WTC11 (cell line): ENCODE measurements at regions not wholly inside any gene's neighbourhood (a gene's known extent, or its start where the extent isn't known, plus 50 kb on each side); places are given as distances from the start of the nearest gene placed in this dataset.

Experiments
- ATAC-seq: fragments of 200-7000 bp; cut with Tn5 transposase; 2 replicates; pipeline ENCODE4 v1.10.0; 2021; ENCODE audit warnings: mild to moderate bottlenecking, moderate library complexity
- CTCF ChIA-PET: fragments of 300-600 bp; sonication (Branson Sonifier 250); formaldehyde crosslinking; loops from one replicate; lab custom pipeline; 2021; ENCODE audit warnings: antibody characterized with exemption; lab: Charles Lee
- POLR2A ChIA-PET: fragments of 350-600 bp; sonication (Branson Sonifier 250); formaldehyde crosslinking; loops from one replicate; lab custom pipeline; 2021; ENCODE audit warnings: antibody characterized with exemption; lab: Charles Lee
- DNase-seq: peaks from one replicate; pipeline ENCODE4 v3.0.0; 2021; ENCODE audit warnings: low spot score
- H3K27ac Mint-ChIP-seq: 2 replicates; pipeline ENCODE4 v1.8.0; 2021; ENCODE audit warnings: mixed read lengths
- H3K27me3 Mint-ChIP-seq: 2 replicates; pipeline ENCODE4 v1.8.0; 2021; ENCODE audit warnings: low read depth, mild to moderate bottlenecking, moderate library complexity, mixed read lengths
- H3K36me3 Mint-ChIP-seq: 2 replicates; pipeline ENCODE4 v1.8.0; 2021; ENCODE audit warnings: mixed read lengths
- H3K4me1 Mint-ChIP-seq: 2 replicates; pipeline ENCODE4 v1.8.0; 2022; ENCODE audit warnings: mixed read lengths
- H3K4me3 Mint-ChIP-seq: 2 replicates; pipeline ENCODE4 v1.8.0; 2021; ENCODE audit warnings: mild to moderate bottlenecking, moderate library complexity, mixed read lengths
- H3K9me3 Mint-ChIP-seq: 2 replicates; pipeline ENCODE4 v1.8.0; 2021; ENCODE audit warnings: mixed read lengths
- ELF4 ChIP-seq: sonication (generic); formaldehyde crosslinking; IDR thresholded peaks from 2 replicates; pipeline ENCODE4 v1.8.1; 2022; ENCODE audit warnings: low read depth, mild to moderate bottlenecking, moderate library complexity, missing genetic modification reagents
- EMX1 ChIP-seq: fragments of 250-450 bp; sonication (Bioruptor Pico); IDR thresholded peaks from 2 replicates; pipeline ENCODE4 v1.8.0; 2021; ENCODE audit warnings: mild to moderate bottlenecking
- FOXK1 ChIP-seq: sonication (generic); formaldehyde crosslinking; IDR thresholded peaks from 2 replicates; pipeline ENCODE4 v1.8.0; 2022; ENCODE audit warnings: mild to moderate bottlenecking, moderate library complexity, missing genetic modification reagents
- GRHL2 ChIP-seq: fragments of 250-450 bp; sonication (Bioruptor Pico); IDR thresholded peaks from 2 replicates; pipeline ENCODE4 v1.8.0; 2022; ENCODE audit warnings: mild to moderate bottlenecking, moderate library complexity; ENCODE audit not compliant: insufficient replicate concordance, severe bottlenecking
- KAT7 ChIP-seq: sonication (generic); formaldehyde crosslinking; IDR thresholded peaks from 2 replicates; pipeline ENCODE4 v1.8.1; 2023; ENCODE audit warnings: missing genetic modification reagents, mild to moderate bottlenecking, borderline replicate concordance
- NFATC4 ChIP-seq: fragments of 250-450 bp; sonication (Bioruptor Pico); IDR thresholded peaks from 2 replicates; pipeline ENCODE4 v1.9.0; 2021; ENCODE audit warnings: mild to moderate bottlenecking
- NR1H2 ChIP-seq: sonication (generic); formaldehyde crosslinking; IDR thresholded peaks from 2 replicates; pipeline ENCODE4 v1.9.0; 2021; ENCODE audit warnings: mild to moderate bottlenecking, moderate library complexity, missing genetic modification reagents
- NR3C1 ChIP-seq: sonication (generic); formaldehyde crosslinking; conservative IDR thresholded peaks from 2 replicates; pipeline ENCODE4 v1.8.1; 2023; ENCODE audit warnings: low read depth, mild to moderate bottlenecking, missing genetic modification reagents
- SMAD4 ChIP-seq: sonication (generic); formaldehyde crosslinking; IDR thresholded peaks from 2 replicates; pipeline ENCODE4 v1.8.0; 2022; ENCODE audit warnings: mild to moderate bottlenecking, missing genetic modification reagents
- ZNF121 ChIP-seq: sonication (generic); formaldehyde crosslinking; IDR thresholded peaks from 2 replicates; pipeline ENCODE4 v1.8.0; 2023; ENCODE audit warnings: missing genetic modification reagents
- ZNF423 ChIP-seq: fragments of 250-450 bp; sonication (Bioruptor Pico); IDR thresholded peaks from 2 replicates; pipeline ENCODE4 v2.1.2; 2022; ENCODE audit warnings: mild to moderate bottlenecking, moderate library complexity
- TF ChIP-seq, protein P1 (sequence below): fragments of 250-450 bp; sonication (Bioruptor Pico); IDR thresholded peaks from 2 replicates; pipeline ENCODE4 v1.9.0; 2021; ENCODE audit warnings: mild to moderate bottlenecking, borderline replicate concordance
- TF ChIP-seq, protein P2 (sequence below): sonication (generic); formaldehyde crosslinking; IDR thresholded peaks from 2 replicates; pipeline ENCODE4 v1.8.1; 2022; ENCODE audit warnings: low read depth, mild to moderate bottlenecking, moderate library complexity, missing genetic modification reagents, borderline replicate concordance
- TF ChIP-seq, protein P3 (sequence below): sonication (generic); formaldehyde crosslinking; IDR thresholded peaks from 2 replicates; pipeline ENCODE4 v1.8.0; 2023; ENCODE audit warnings: mild to moderate bottlenecking, missing genetic modification reagents
- TF ChIP-seq, protein P4 (sequence below): fragments of 200-600 bp; IDR thresholded peaks from 2 replicates; pipeline ENCODE4 v1.8.0; 2022; ENCODE audit warnings: antibody characterized with exemption
- TF ChIP-seq, protein P5 (sequence below): sonication (generic); formaldehyde crosslinking; conservative IDR thresholded peaks from 2 replicates; pipeline ENCODE4 v1.8.1; 2023; ENCODE audit warnings: mild to moderate bottlenecking, low read depth, missing genetic modification reagents, moderate library complexity
- TF ChIP-seq, protein P6 (sequence below): sonication (generic); formaldehyde crosslinking; IDR thresholded peaks from 2 replicates; pipeline ENCODE4 v1.8.1; 2023; ENCODE audit warnings: mild to moderate bottlenecking, missing genetic modification reagents, borderline replicate concordance
- TF ChIP-seq, protein P7 (sequence below): sonication (generic); formaldehyde crosslinking; IDR thresholded peaks from 2 replicates; pipeline ENCODE4 v1.8.1; 2023; ENCODE audit warnings: mild to moderate bottlenecking, missing genetic modification reagents, moderate library complexity

DNA sequence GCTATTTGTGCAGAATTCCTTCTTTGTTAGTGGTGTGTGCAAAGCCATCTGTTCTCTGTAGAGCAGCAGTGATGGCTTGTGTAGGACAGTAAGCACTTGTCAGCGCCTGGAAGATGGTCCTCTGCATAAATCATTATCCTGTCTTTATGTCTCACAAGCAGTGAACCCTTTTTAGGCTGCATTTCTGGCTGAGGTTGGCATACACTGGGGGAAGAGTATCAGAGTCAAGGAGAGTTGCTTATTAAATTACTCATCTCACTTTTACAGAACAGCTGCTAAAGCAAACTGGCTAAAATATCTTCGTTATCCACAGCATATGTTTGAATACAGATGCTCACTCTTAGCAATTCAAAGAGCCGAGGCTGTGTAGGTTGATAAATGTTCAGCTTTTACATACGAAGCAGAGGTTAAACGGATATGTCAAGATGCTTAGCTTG is 54.6 kb upstream of the NCAM2 start:
- Mint-ChIP-seq H3K36me3 (no peaks in the 10 kb centered on the region), H3K4me1 (peaks cover 5% of the 10 kb centered on the region; the same call in 1 of the 2 replicates)

More for the DNA sequence above, 54.6 kb upstream of the NCAM2 start:
- no peak for DNase-seq
- Mint-ChIP-seq H3K27ac (no peak overlapping the region), H3K4me3 (no peak overlapping the region), H3K27me3 (no peaks in the 10 kb centered on the region), H3K9me3 (peaks cover 3% of the 10 kb centered on the region; the same call in 1 of the 2 replicates)
- CTCF ChIA-PET, result no interaction called here
- ATAC-seq, result no peak
- no peak for TF ChIP-seq EMX1 (CRISPR knock-in tag)
- no peak for TF ChIP-seq ELF4
- TF ChIP-seq, protein P1, sequence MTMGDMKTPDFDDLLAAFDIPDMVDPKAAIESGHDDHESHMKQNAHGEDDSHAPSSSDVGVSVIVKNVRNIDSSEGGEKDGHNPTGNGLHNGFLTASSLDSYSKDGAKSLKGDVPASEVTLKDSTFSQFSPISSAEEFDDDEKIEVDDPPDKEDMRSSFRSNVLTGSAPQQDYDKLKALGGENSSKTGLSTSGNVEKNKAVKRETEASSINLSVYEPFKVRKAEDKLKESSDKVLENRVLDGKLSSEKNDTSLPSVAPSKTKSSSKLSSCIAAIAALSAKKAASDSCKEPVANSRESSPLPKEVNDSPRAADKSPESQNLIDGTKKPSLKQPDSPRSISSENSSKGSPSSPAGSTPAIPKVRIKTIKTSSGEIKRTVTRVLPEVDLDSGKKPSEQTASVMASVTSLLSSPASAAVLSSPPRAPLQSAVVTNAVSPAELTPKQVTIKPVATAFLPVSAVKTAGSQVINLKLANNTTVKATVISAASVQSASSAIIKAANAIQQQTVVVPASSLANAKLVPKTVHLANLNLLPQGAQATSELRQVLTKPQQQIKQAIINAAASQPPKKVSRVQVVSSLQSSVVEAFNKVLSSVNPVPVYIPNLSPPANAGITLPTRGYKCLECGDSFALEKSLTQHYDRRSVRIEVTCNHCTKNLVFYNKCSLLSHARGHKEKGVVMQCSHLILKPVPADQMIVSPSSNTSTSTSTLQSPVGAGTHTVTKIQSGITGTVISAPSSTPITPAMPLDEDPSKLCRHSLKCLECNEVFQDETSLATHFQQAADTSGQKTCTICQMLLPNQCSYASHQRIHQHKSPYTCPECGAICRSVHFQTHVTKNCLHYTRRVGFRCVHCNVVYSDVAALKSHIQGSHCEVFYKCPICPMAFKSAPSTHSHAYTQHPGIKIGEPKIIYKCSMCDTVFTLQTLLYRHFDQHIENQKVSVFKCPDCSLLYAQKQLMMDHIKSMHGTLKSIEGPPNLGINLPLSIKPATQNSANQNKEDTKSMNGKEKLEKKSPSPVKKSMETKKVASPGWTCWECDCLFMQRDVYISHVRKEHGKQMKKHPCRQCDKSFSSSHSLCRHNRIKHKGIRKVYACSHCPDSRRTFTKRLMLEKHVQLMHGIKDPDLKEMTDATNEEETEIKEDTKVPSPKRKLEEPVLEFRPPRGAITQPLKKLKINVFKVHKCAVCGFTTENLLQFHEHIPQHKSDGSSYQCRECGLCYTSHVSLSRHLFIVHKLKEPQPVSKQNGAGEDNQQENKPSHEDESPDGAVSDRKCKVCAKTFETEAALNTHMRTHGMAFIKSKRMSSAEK (CRISPR knock-in tag), result no peak
- TF ChIP-seq, protein P2, sequence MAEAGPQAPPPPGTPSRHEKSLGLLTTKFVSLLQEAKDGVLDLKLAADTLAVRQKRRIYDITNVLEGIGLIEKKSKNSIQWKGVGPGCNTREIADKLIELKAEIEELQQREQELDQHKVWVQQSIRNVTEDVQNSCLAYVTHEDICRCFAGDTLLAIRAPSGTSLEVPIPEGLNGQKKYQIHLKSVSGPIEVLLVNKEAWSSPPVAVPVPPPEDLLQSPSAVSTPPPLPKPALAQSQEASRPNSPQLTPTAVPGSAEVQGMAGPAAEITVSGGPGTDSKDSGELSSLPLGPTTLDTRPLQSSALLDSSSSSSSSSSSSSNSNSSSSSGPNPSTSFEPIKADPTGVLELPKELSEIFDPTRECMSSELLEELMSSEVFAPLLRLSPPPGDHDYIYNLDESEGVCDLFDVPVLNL (CRISPR knock-in tag), result no peak
- TF ChIP-seq GRHL2, result no peak
- no peak for TF ChIP-seq KAT7 (CRISPR knock-in tag)
- TF ChIP-seq ZNF121 (CRISPR knock-in tag), result no peak
- TF ChIP-seq, protein P3, sequence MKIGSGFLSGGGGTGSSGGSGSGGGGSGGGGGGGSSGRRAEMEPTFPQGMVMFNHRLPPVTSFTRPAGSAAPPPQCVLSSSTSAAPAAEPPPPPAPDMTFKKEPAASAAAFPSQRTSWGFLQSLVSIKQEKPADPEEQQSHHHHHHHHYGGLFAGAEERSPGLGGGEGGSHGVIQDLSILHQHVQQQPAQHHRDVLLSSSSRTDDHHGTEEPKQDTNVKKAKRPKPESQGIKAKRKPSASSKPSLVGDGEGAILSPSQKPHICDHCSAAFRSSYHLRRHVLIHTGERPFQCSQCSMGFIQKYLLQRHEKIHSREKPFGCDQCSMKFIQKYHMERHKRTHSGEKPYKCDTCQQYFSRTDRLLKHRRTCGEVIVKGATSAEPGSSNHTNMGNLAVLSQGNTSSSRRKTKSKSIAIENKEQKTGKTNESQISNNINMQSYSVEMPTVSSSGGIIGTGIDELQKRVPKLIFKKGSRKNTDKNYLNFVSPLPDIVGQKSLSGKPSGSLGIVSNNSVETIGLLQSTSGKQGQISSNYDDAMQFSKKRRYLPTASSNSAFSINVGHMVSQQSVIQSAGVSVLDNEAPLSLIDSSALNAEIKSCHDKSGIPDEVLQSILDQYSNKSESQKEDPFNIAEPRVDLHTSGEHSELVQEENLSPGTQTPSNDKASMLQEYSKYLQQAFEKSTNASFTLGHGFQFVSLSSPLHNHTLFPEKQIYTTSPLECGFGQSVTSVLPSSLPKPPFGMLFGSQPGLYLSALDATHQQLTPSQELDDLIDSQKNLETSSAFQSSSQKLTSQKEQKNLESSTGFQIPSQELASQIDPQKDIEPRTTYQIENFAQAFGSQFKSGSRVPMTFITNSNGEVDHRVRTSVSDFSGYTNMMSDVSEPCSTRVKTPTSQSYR, result no peak
- no peak for TF ChIP-seq ZNF423 (CRISPR knock-in tag)
- TF ChIP-seq, protein P4, sequence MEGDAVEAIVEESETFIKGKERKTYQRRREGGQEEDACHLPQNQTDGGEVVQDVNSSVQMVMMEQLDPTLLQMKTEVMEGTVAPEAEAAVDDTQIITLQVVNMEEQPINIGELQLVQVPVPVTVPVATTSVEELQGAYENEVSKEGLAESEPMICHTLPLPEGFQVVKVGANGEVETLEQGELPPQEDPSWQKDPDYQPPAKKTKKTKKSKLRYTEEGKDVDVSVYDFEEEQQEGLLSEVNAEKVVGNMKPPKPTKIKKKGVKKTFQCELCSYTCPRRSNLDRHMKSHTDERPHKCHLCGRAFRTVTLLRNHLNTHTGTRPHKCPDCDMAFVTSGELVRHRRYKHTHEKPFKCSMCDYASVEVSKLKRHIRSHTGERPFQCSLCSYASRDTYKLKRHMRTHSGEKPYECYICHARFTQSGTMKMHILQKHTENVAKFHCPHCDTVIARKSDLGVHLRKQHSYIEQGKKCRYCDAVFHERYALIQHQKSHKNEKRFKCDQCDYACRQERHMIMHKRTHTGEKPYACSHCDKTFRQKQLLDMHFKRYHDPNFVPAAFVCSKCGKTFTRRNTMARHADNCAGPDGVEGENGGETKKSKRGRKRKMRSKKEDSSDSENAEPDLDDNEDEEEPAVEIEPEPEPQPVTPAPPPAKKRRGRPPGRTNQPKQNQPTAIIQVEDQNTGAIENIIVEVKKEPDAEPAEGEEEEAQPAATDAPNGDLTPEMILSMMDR, result no peak
- TF ChIP-seq NR3C1 (CRISPR knock-in tag), result no peak
- TF ChIP-seq, protein P5, sequence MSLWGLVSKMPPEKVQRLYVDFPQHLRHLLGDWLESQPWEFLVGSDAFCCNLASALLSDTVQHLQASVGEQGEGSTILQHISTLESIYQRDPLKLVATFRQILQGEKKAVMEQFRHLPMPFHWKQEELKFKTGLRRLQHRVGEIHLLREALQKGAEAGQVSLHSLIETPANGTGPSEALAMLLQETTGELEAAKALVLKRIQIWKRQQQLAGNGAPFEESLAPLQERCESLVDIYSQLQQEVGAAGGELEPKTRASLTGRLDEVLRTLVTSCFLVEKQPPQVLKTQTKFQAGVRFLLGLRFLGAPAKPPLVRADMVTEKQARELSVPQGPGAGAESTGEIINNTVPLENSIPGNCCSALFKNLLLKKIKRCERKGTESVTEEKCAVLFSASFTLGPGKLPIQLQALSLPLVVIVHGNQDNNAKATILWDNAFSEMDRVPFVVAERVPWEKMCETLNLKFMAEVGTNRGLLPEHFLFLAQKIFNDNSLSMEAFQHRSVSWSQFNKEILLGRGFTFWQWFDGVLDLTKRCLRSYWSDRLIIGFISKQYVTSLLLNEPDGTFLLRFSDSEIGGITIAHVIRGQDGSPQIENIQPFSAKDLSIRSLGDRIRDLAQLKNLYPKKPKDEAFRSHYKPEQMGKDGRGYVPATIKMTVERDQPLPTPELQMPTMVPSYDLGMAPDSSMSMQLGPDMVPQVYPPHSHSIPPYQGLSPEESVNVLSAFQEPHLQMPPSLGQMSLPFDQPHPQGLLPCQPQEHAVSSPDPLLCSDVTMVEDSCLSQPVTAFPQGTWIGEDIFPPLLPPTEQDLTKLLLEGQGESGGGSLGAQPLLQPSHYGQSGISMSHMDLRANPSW, result no peak
- no peak for TF ChIP-seq NFATC4 (CRISPR knock-in tag)
- TF ChIP-seq NR1H2 (CRISPR knock-in tag), result no peak
- TF ChIP-seq, protein P6, sequence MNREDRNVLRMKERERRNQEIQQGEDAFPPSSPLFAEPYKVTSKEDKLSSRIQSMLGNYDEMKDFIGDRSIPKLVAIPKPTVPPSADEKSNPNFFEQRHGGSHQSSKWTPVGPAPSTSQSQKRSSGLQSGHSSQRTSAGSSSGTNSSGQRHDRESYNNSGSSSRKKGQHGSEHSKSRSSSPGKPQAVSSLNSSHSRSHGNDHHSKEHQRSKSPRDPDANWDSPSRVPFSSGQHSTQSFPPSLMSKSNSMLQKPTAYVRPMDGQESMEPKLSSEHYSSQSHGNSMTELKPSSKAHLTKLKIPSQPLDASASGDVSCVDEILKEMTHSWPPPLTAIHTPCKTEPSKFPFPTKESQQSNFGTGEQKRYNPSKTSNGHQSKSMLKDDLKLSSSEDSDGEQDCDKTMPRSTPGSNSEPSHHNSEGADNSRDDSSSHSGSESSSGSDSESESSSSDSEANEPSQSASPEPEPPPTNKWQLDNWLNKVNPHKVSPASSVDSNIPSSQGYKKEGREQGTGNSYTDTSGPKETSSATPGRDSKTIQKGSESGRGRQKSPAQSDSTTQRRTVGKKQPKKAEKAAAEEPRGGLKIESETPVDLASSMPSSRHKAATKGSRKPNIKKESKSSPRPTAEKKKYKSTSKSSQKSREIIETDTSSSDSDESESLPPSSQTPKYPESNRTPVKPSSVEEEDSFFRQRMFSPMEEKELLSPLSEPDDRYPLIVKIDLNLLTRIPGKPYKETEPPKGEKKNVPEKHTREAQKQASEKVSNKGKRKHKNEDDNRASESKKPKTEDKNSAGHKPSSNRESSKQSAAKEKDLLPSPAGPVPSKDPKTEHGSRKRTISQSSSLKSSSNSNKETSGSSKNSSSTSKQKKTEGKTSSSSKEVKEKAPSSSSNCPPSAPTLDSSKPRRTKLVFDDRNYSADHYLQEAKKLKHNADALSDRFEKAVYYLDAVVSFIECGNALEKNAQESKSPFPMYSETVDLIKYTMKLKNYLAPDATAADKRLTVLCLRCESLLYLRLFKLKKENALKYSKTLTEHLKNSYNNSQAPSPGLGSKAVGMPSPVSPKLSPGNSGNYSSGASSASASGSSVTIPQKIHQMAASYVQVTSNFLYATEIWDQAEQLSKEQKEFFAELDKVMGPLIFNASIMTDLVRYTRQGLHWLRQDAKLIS (CRISPR knock-in tag), result no peak
- no peak for TF ChIP-seq SMAD4 (CRISPR knock-in tag)
- no peak for TF ChIP-seq FOXK1 (CRISPR knock-in tag)
- TF ChIP-seq, protein P7, sequence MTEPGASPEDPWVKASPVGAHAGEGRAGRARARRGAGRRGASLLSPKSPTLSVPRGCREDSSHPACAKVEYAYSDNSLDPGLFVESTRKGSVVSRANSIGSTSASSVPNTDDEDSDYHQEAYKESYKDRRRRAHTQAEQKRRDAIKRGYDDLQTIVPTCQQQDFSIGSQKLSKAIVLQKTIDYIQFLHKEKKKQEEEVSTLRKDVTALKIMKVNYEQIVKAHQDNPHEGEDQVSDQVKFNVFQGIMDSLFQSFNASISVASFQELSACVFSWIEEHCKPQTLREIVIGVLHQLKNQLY (CRISPR knock-in tag), result no peak
- TF ChIP-seq, all 79 proteins: peak for 0
- POLR2A ChIA-PET, result no interaction called here
